ENCODE measurements at regions not wholly inside any gene's neighbourhood (a gene's known extent, or its start where the extent isn't known, plus 50 kb on each side); places are given as distances from the start of the nearest gene placed in this dataset.

- DNase-seq (ENCODE audit: low read depth in 1 of 2, low spot score in 1 of 2) = no peak
Measured at GRCh38 chr1:5661196-5662085, 330.8 kb downstream of the NPHP4 start.

GRCh38 chr1:5660141-5660935 lies 331.9 kb downstream of the NPHP4 start:
- DNase-seq (ENCODE audit: low read depth in 1 of 2, low spot score in 1 of 2) = no peak

DNA sequence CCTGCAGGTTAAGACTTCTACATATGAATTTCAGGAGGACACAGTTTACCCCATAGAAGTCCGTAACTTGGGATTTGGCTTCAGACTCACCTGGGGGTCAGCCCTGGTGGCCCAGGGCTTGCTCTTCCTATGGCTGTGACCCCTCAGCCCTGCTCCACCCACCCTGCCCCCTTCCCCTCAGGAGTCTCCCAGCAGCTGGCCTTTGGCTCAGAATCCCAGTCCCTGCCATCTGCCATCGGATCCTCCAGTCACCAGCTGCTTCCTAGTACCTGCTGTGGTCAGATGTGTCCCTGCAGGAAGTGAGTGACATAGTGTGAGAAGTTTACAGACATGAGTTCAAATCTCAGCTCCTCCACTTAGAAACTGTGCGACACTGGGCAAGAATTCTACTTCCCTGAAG lies 332.6 kb downstream of the NPHP4 start:
- DNase-seq (ENCODE audit: low read depth in 1 of 2, low spot score in 1 of 2) = no peak

- DNase-seq (ENCODE audit: low read depth in 1 of 2, low spot score in 1 of 2) = no peak
Measured at GRCh38 chr1:5658340-5659316, 333.6 kb downstream of the NPHP4 start.

DNA sequence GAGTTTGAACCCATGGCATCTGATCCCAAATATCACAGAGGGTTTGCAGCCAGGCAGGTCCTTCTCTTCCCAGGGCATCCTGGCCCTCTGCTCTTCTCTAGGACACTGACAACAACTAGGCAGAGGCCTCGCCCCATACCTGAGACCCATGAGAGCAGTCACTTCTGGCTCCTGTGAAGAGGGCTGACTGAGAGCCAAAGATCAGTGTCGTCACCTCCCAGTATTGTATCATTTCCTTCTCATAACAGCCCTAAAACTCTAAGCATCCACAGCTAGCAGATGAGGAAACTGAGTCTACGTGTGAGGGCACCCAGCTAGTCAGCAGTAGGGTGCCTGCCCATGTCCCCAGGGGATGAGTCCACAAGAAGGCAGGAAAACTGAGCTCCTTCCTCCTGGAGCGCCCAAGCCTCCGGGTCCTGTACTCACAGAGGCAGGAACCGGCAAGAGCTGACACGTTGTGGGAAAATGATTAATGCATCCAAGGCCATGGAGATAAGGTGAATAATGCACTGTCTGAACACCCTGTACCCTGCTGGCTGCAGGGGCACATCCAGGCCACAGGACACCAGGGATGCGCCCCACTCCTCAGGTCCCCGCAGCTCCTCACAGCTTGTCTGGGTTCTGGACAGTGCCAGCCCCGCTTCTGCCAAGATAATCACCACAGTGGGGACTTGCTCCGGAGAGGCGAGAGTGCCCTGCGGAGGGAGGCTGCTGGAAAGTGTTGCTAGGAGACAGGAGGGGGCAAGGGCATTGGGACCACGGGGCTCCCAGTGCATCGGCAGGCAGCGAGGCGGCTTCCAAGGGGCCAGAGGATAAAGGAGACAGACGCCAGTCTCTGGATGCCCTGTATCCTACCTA lies 340.0 kb downstream of the NPHP4 start:
- DNase-seq (ENCODE audit: low read depth in 1 of 2, low spot score in 1 of 2) = no peak

GRCh38 chr1:5651473-5651872 lies 340.8 kb downstream of the NPHP4 start:
- no peak for DNase-seq (ENCODE audit: low read depth in 1 of 2, low spot score in 1 of 2)

GRCh38 chr1:5651027-5651410 lies 341.2 kb downstream of the NPHP4 start:
- DNase-seq (ENCODE audit: low read depth in 1 of 2, low spot score in 1 of 2) = no peak

- no peak for DNase-seq (ENCODE audit: low read depth in 1 of 2, low spot score in 1 of 2)
Measured at GRCh38 chr1:5650283-5651026, 341.8 kb downstream of the NPHP4 start.

- DNase-seq (ENCODE audit: low read depth in 1 of 2, low spot score in 1 of 2) = no peak
Measured at GRCh38 chr1:5649795-5650194, 342.4 kb downstream of the NPHP4 start.

GRCh38 chr1:5649166-5649551 lies 343.1 kb downstream of the NPHP4 start:
- no peak for DNase-seq (ENCODE audit: low read depth in 1 of 2, low spot score in 1 of 2)

- DNase-seq (ENCODE audit: low read depth in 1 of 2, low spot score in 1 of 2) = no peak
Measured at GRCh38 chr1:5648410-5649165, 343.6 kb downstream of the NPHP4 start.

- DNase-seq (ENCODE audit: low read depth in 1 of 2, low spot score in 1 of 2) = no peak
Measured at GRCh38 chr1:5647234-5647633, 345.0 kb downstream of the NPHP4 start.

GRCh38 chr1:5646486-5647149 lies 345.6 kb downstream of the NPHP4 start:
- DNase-seq (ENCODE audit: low read depth in 1 of 2, low spot score in 1 of 2) = no peak

DNA sequence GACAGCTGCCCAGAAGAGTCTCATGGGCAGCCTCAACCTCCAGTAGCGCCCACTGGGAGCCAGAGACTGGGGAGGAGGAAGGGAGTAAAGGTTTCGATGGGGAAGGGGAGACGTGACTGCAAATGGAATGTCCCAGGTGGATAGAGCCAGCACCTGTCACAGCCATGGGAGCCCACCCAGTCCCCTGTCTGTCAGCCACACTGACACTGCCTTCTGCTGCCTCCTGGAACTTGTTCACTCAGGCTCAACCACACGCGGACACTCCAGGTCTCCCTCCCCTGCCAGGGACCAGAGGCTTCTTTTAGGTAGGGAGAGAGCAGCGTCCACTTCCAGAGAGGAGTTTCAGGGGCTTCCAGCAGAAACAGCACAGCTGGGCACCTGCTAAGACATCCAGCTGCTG lies 346.3 kb downstream of the NPHP4 start:
- no peak for DNase-seq (ENCODE audit: low read depth in 1 of 2, low spot score in 1 of 2)

DNA sequence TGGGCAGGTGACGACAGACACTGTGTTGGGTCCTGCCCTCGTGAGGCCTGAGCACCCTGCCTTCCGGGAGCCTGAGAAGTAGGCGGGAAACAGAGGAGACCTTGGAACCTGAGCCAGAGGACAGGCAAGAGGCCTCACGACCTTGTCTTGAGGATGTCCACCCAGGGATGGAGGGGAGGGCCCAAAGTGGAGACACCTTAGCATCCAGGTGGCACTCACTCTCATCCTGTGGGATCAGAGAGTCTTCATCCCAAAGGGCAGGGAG lies 347.2 kb downstream of the NPHP4 start:
- DNase-seq (ENCODE audit: low read depth in 1 of 2, low spot score in 1 of 2) = no peak

GRCh38 chr1:5644281-5645134 lies 347.7 kb downstream of the NPHP4 start:
- DNase-seq (ENCODE audit: low read depth in 1 of 2, low spot score in 1 of 2) = no peak

DNA sequence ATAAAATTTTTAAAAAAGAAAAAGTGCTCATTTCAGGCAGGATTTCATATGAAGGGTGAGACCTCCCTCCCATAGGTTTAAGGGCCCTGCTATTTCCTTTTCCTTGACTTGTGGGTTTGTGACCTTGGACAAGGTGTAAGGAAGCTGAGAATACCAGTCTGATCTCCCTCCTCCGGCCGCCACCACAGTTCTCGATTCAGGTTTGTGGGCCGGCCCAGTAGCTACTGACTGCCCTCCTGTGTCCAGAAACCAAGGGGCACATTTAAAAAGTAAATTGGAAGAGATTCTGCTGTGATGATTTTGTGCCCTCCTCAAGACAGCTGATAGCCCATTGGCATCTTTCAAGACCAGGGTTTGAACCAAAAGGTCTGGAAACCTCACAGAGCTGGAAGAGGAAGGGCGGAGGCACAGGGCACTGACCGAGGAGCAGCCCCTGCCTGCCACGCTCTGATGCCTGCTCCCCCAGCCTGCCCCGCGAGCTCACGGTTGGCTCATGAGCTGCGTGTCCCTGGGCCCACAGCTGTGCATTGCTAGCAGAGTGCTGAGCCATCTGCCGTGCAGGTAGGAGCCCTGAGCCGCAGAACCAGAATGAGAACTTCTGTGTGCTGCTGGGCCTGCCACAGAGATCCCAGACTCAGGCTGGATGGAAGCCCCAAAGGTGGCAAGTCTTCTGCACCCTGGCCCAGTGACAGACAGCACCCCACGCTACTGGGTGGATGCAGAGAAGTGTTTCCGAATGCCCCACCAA lies 348.7 kb downstream of the NPHP4 start:
- DNase-seq (ENCODE audit: low read depth in 1 of 2, low spot score in 1 of 2) = no peak
